ENCODE measurements at regions not wholly inside any gene's neighbourhood (a gene's known extent, or its start where the extent isn't known, plus 50 kb on each side); places are given as distances from the start of the nearest gene placed in this dataset.

DNA sequence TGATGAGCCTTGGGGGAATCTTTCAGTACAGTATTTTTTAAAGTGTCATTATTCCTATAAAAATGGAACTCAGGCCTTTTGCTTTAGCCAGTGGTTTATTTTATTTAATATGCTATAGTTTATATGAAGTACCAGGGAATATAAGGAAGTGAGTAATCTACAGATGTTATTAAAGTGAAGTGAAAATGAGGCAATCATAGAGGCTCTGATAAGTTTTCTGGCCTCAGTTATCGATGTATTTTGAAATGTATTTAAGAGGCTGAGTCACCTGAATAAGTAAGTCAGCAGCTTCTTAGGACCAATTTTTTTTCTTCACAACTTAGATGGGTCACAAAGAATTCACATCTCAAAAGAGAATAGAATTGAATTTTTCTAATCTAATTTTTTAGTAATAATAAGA is 829.0 kb downstream of the DNAH5 start (continued):
- TF ChIP-seq, protein P1, sequence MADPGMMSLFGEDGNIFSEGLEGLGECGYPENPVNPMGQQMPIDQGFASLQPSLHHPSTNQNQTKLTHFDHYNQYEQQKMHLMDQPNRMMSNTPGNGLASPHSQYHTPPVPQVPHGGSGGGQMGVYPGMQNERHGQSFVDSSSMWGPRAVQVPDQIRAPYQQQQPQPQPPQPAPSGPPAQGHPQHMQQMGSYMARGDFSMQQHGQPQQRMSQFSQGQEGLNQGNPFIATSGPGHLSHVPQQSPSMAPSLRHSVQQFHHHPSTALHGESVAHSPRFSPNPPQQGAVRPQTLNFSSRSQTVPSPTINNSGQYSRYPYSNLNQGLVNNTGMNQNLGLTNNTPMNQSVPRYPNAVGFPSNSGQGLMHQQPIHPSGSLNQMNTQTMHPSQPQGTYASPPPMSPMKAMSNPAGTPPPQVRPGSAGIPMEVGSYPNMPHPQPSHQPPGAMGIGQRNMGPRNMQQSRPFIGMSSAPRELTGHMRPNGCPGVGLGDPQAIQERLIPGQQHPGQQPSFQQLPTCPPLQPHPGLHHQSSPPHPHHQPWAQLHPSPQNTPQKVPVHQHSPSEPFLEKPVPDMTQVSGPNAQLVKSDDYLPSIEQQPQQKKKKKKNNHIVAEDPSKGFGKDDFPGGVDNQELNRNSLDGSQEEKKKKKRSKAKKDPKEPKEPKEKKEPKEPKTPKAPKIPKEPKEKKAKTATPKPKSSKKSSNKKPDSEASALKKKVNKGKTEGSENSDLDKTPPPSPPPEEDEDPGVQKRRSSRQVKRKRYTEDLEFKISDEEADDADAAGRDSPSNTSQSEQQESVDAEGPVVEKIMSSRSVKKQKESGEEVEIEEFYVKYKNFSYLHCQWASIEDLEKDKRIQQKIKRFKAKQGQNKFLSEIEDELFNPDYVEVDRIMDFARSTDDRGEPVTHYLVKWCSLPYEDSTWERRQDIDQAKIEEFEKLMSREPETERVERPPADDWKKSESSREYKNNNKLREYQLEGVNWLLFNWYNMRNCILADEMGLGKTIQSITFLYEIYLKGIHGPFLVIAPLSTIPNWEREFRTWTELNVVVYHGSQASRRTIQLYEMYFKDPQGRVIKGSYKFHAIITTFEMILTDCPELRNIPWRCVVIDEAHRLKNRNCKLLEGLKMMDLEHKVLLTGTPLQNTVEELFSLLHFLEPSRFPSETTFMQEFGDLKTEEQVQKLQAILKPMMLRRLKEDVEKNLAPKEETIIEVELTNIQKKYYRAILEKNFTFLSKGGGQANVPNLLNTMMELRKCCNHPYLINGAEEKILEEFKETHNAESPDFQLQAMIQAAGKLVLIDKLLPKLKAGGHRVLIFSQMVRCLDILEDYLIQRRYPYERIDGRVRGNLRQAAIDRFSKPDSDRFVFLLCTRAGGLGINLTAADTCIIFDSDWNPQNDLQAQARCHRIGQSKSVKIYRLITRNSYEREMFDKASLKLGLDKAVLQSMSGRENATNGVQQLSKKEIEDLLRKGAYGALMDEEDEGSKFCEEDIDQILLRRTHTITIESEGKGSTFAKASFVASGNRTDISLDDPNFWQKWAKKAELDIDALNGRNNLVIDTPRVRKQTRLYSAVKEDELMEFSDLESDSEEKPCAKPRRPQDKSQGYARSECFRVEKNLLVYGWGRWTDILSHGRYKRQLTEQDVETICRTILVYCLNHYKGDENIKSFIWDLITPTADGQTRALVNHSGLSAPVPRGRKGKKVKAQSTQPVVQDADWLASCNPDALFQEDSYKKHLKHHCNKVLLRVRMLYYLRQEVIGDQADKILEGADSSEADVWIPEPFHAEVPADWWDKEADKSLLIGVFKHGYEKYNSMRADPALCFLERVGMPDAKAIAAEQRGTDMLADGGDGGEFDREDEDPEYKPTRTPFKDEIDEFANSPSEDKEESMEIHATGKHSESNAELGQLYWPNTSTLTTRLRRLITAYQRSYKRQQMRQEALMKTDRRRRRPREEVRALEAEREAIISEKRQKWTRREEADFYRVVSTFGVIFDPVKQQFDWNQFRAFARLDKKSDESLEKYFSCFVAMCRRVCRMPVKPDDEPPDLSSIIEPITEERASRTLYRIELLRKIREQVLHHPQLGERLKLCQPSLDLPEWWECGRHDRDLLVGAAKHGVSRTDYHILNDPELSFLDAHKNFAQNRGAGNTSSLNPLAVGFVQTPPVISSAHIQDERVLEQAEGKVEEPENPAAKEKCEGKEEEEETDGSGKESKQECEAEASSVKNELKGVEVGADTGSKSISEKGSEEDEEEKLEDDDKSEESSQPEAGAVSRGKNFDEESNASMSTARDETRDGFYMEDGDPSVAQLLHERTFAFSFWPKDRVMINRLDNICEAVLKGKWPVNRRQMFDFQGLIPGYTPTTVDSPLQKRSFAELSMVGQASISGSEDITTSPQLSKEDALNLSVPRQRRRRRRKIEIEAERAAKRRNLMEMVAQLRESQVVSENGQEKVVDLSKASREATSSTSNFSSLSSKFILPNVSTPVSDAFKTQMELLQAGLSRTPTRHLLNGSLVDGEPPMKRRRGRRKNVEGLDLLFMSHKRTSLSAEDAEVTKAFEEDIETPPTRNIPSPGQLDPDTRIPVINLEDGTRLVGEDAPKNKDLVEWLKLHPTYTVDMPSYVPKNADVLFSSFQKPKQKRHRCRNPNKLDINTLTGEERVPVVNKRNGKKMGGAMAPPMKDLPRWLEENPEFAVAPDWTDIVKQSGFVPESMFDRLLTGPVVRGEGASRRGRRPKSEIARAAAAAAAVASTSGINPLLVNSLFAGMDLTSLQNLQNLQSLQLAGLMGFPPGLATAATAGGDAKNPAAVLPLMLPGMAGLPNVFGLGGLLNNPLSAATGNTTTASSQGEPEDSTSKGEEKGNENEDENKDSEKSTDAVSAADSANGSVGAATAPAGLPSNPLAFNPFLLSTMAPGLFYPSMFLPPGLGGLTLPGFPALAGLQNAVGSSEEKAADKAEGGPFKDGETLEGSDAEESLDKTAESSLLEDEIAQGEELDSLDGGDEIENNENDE (IDR thresholded peaks at IDR 0.05; ENCODE audit: insufficient replicate concordance, low read length): no peak
- TF ChIP-seq EZH2 (IDR thresholded peaks at IDR 0.05; ENCODE audit: low read depth, low read length, severe bottlenecking) (no peak), RNF2 (IDR thresholded peaks at IDR 0.05; ENCODE audit: borderline replicate concordance, low read depth, low read length, missing control alignments, poor library complexity, severe bottlenecking) (no peak), RFX5 (IDR thresholded peaks at IDR 0.05; ENCODE audit: borderline replicate concordance, low read depth, low read length) (no peak), SAP30 (IDR thresholded peaks at IDR 0.05; ENCODE audit: insufficient read depth, insufficient replicate concordance, low read length) (no peak), GTF2F1 (IDR thresholded peaks at IDR 0.05; ENCODE audit: borderline replicate concordance, low read depth, low read length) (no peak), NANOG (IDR thresholded peaks at IDR 0.05; ENCODE audit: insufficient read depth, low read depth, low read length, poor library complexity, severe bottlenecking) (no peak), SP4 (IDR thresholded peaks at IDR 0.05; ENCODE audit: low read length) (no peak)
- TF ChIP-seq, protein P2, sequence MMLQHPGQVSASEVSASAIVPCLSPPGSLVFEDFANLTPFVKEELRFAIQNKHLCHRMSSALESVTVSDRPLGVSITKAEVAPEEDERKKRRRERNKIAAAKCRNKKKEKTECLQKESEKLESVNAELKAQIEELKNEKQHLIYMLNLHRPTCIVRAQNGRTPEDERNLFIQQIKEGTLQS (IDR thresholded peaks at IDR 0.05; ENCODE audit: insufficient read depth, low read depth, low read length): no peak

Data from H1 (cell line).